Natural killer cell (primary cell): ENCODE measurements at regions not wholly inside any gene's neighbourhood (a gene's known extent, or its start where the extent isn't known, plus 50 kb on each side); places are given as distances from the start of the nearest gene placed in this dataset.

Source experiments
- ATAC-seq, 3 donors: fragments of 150-1000 bp in 2 of 3; fragments of 200-7000 bp in 1 of 3; cut with Tn5 transposase; 1 replicate in 1 of 3; 2 replicates in 2 of 3; pipeline ENCODE4 v1.10.0; 2021; ENCODE audit warnings: mild to moderate bottlenecking in 2 of 3, moderate library complexity in 2 of 3
- DNase-seq, 2 donors: peaks; one replicate each; pipeline versions ENCODE4 v3.0.0 to v3.0.0-alpha.2; 2013 to 2021; ENCODE audit warnings: mixed read lengths in 1 of 2
- H3K27ac ChIP-seq: one replicate; pipeline ENCODE4 v1.5.1; 2013; ENCODE audit warnings: mild to moderate bottlenecking, low read length
- H3K27me3 ChIP-seq: one replicate; pipeline ENCODE4 v1.6.1; 2013; ENCODE audit warnings: low read length; ENCODE audit not compliant: control insufficient read depth, insufficient read depth
- H3K36me3 ChIP-seq: one replicate; pipeline ENCODE4 v1.6.1; 2013; ENCODE audit warnings: low read length; ENCODE audit not compliant: control insufficient read depth, insufficient read depth
- H3K4me1 ChIP-seq: one replicate; pipeline ENCODE4 v1.6.1; 2013; ENCODE audit warnings: low read length; ENCODE audit not compliant: control insufficient read depth, insufficient read depth
- H3K4me3 ChIP-seq: one replicate; pipeline ENCODE4 v1.5.1; 2013; ENCODE audit warnings: low read length
- H3K9me3 ChIP-seq: one replicate; pipeline ENCODE4 v1.6.1; 2013; ENCODE audit warnings: low read length; ENCODE audit not compliant: control insufficient read depth, insufficient read depth
- H3K27ac Mint-ChIP-seq, 2 donors: one replicate each; pipeline ENCODE4 v1.8.0; 2022; ENCODE audit warnings: mild to moderate bottlenecking in 2 of 2, mixed read lengths in 2 of 2, moderate library complexity in 1 of 2
- H3K27me3 Mint-ChIP-seq, 2 donors: one replicate each; pipeline ENCODE4 v1.8.0; 2022; ENCODE audit warnings: low read depth in 2 of 2, mixed read lengths in 2 of 2
- H3K36me3 Mint-ChIP-seq: one replicate; pipeline ENCODE4 v1.8.0; 2022; ENCODE audit warnings: mixed read lengths
- H3K4me1 Mint-ChIP-seq, 2 donors: one replicate each; pipeline ENCODE4 v1.8.0; 2022; ENCODE audit warnings: mixed read lengths in 2 of 2
- H3K4me3 Mint-ChIP-seq: one replicate; pipeline ENCODE4 v1.8.0; 2022; ENCODE audit warnings: mild to moderate bottlenecking, moderate library complexity, mixed read lengths
- H3K9me3 Mint-ChIP-seq, 2 donors: one replicate each; pipeline ENCODE4 v1.8.0; 2022; ENCODE audit warnings: mixed read lengths in 2 of 2
- CTCF ChIP-seq: fragments of 200-600 bp; IDR thresholded peaks from one replicate; pipeline ENCODE4 v1.8.0; 2022; ENCODE audit warnings: antibody characterized with exemption
- WGBS: methylation state at CpG from one replicate; pipeline ENCODE4 v1.1.7; 2013; ENCODE audit warnings: missing lambda C conversion rate; ENCODE audit not compliant: insufficient coverage; 5-methylcytosine and 5-hydroxymethylcytosine counted together
- intact Hi-C: fragments of 100-400 bp; cut with micrococcal nuclease; formaldehyde crosslinking; loops from one replicate; pipeline ENCODE4 v1.14.2; 2022

GRCh38 chr2:184528119-184528518 is 70.2 kb upstream of the ZNF804A start:
- Histone ChIP-seq H3K27ac (no peak overlapping the region), H3K36me3 (no peaks in the 10 kb centered on the region), H3K4me1 (no peaks in the 10 kb centered on the region), H3K27me3 (no peaks in the 10 kb centered on the region), H3K9me3 (peaks cover 37% of the 10 kb centered on the region), H3K4me3 (no peak overlapping the region)
- peaks cover 3 to 4% of the 10 kb centered on the region in 2 donors for H3K9me3 Mint-ChIP-seq
- H3K4me3 Mint-ChIP-seq: no peak overlapping the region
- ATAC-seq: no peak
- no peaks in the 10 kb centered on the region for H3K36me3 Mint-ChIP-seq
- no peak for DNase-seq
- TF ChIP-seq CTCF: no peak
- H3K27me3 Mint-ChIP-seq: no peaks in the 10 kb centered on the region
- intact Hi-C loops: no loop called here
- no peaks in the 10 kb centered on the region for H3K4me1 Mint-ChIP-seq
- H3K27ac Mint-ChIP-seq: no peak overlapping the region
- 50% methylated on average over 1 of the region's 2 CpGs for WGBS

- Mint-ChIP-seq H3K27ac (no peak overlapping the region), H3K36me3 (no peaks in the 10 kb centered on the region), H3K4me3 (no peak overlapping the region), H3K4me1 (no peaks in the 10 kb centered on the region), H3K27me3 (no peaks in the 10 kb centered on the region), H3K9me3 (peaks cover 4 to 6% of the 10 kb centered on the region in 2 donors)
- intact Hi-C loops: no loop called here
- Histone ChIP-seq H3K4me3 (no peak overlapping the region), H3K4me1 (no peaks in the 10 kb centered on the region), H3K27ac (no peak overlapping the region), H3K9me3 (peaks cover 24% of the 10 kb centered on the region), H3K36me3 (no peaks in the 10 kb centered on the region), H3K27me3 (no peaks in the 10 kb centered on the region)
- TF ChIP-seq CTCF: no peak
- WGBS: 82% methylated on average over 7 of the region's 7 CpGs
- no peak for ATAC-seq
- no peak for DNase-seq
Observed at GRCh38 chr2:184530239-184530638, 68.1 kb upstream of the ZNF804A start.

- Histone ChIP-seq H3K27ac (no peak overlapping the region), H3K27me3 (no peaks in the 10 kb centered on the region), H3K4me1 (no peaks in the 10 kb centered on the region), H3K4me3 (no peak overlapping the region), H3K36me3 (no peaks in the 10 kb centered on the region), H3K9me3 (peaks cover 24% of the 10 kb centered on the region)
- 91% methylated on average over 6 of the region's 6 CpGs for WGBS
- no peak for ATAC-seq
- TF ChIP-seq CTCF: no peak
- Mint-ChIP-seq H3K4me3 (no peak overlapping the region), H3K4me1 (no peaks in the 10 kb centered on the region), H3K27ac (no peak overlapping the region), H3K36me3 (no peaks in the 10 kb centered on the region), H3K9me3 (peaks cover 8% of the 10 kb centered on the region in 2 donors), H3K27me3 (no peaks in the 10 kb centered on the region)
- DNase-seq: no peak
- intact Hi-C loops: no loop called here
Observed at GRCh38 chr2:184530959-184531358, 67.4 kb upstream of the ZNF804A start.

GRCh38 chr2:184532551-184532950 is 65.8 kb upstream of the ZNF804A start:
- Mint-ChIP-seq H3K27ac (no peak overlapping the region), H3K9me3 (peaks cover 12 to 13% of the 10 kb centered on the region in 2 donors), H3K4me3 (no peak overlapping the region), H3K27me3 (no peaks in the 10 kb centered on the region), H3K36me3 (peaks cover 5% of the 10 kb centered on the region), H3K4me1 (no peaks in the 10 kb centered on the region)
- DNase-seq: no peak
- no peaks in the 10 kb centered on the region for H3K36me3 ChIP-seq
- H3K27ac ChIP-seq: no peak overlapping the region
- intact Hi-C loops: no loop called here
- TF ChIP-seq CTCF: no peak
- H3K27me3 ChIP-seq: no peaks in the 10 kb centered on the region
- no peak overlapping the region for H3K4me3 ChIP-seq
- ATAC-seq: no peak
- H3K4me1 ChIP-seq: no peaks in the 10 kb centered on the region
- peaks cover 24% of the 10 kb centered on the region for H3K9me3 ChIP-seq
